Kidney epithelial cell (primary cell): ENCODE measurements at regions not wholly inside any gene's neighbourhood (a gene's known extent, or its start where the extent isn't known, plus 50 kb on each side); places are given as distances from the start of the nearest gene placed in this dataset.

Experiments
- DNase-seq: peaks from one replicate; pipeline ENCODE4 v3.0.0-alpha.2; 2010; ENCODE audit warnings: low read depth
- H3K27me3 ChIP-seq: 2 replicates; pipeline ENCODE4 v1.6.0; 2011; ENCODE audit warnings: low read length; ENCODE audit not compliant: control insufficient read depth, insufficient read depth
- H3K36me3 ChIP-seq: 2 replicates; pipeline ENCODE4 v1.5.1; 2011; ENCODE audit warnings: low read length; ENCODE audit not compliant: control insufficient read depth, insufficient read depth
- H3K4me3 ChIP-seq: 2 replicates; pipeline ENCODE4 v1.5.1; 2011; ENCODE audit warnings: low read depth, mild to moderate bottlenecking, control low read depth, low read length
- TF ChIP-seq, protein P1 (sequence below): IDR thresholded peaks from 2 replicates; pipeline ENCODE4 v1.5.1; 2011; ENCODE audit warnings: mild to moderate bottlenecking, moderate library complexity, low read length, control low read depth, inconsistent platforms; ENCODE audit not compliant: insufficient read depth, poor library complexity, severe bottlenecking

DNA sequence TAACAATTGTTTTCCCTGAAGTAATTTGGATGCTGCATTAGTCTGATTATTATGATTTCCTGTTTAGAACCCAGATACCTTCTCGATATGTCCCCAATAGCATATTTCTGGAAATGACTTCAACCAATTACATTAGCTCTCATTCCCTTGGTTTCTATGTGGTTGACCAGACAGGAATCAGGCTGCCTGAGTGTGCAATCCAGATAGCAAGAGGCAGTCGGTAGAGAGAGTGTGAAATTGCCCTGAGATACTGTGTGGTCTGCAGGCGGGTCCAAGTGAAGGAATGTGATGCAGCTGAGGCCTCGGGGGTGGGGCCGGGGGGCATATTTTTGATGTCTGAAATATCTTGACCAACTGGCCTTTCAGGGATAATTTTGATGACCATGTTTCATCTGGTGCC lies 143.9 kb upstream of the ITGA6 start:
- Histone ChIP-seq H3K4me3 (no peak overlapping the region), H3K36me3 (no peaks in the 10 kb centered on the region), H3K27me3 (no peaks in the 10 kb centered on the region)
- DNase-seq: no peak
- TF ChIP-seq, protein P1, sequence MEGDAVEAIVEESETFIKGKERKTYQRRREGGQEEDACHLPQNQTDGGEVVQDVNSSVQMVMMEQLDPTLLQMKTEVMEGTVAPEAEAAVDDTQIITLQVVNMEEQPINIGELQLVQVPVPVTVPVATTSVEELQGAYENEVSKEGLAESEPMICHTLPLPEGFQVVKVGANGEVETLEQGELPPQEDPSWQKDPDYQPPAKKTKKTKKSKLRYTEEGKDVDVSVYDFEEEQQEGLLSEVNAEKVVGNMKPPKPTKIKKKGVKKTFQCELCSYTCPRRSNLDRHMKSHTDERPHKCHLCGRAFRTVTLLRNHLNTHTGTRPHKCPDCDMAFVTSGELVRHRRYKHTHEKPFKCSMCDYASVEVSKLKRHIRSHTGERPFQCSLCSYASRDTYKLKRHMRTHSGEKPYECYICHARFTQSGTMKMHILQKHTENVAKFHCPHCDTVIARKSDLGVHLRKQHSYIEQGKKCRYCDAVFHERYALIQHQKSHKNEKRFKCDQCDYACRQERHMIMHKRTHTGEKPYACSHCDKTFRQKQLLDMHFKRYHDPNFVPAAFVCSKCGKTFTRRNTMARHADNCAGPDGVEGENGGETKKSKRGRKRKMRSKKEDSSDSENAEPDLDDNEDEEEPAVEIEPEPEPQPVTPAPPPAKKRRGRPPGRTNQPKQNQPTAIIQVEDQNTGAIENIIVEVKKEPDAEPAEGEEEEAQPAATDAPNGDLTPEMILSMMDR: no peak

DNA sequence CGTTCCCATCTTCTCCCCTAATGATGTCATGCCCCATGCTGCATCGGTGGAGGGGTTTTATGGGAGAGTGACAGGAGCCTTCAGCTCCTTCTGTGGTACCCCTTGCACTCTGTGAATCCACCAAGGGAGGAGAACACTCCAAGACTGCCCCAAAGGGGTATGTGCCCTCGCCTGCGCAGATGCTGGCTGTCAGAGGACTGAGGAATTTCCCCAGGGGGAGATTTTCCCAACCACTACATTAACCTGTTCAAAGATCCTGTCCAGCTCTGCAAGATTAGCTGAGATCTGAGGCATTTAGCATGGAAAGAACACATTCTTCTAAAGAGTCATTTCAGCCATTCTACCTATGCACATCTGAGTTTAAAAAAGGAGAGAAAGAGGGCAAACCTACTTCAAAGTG lies 143.2 kb upstream of the ITGA6 start:
- H3K36me3 ChIP-seq: no peaks in the 10 kb centered on the region
- DNase-seq: no peak
- H3K4me3 ChIP-seq: no peak overlapping the region
- H3K27me3 ChIP-seq: no peaks in the 10 kb centered on the region
- TF ChIP-seq, protein P1: no peak

DNA sequence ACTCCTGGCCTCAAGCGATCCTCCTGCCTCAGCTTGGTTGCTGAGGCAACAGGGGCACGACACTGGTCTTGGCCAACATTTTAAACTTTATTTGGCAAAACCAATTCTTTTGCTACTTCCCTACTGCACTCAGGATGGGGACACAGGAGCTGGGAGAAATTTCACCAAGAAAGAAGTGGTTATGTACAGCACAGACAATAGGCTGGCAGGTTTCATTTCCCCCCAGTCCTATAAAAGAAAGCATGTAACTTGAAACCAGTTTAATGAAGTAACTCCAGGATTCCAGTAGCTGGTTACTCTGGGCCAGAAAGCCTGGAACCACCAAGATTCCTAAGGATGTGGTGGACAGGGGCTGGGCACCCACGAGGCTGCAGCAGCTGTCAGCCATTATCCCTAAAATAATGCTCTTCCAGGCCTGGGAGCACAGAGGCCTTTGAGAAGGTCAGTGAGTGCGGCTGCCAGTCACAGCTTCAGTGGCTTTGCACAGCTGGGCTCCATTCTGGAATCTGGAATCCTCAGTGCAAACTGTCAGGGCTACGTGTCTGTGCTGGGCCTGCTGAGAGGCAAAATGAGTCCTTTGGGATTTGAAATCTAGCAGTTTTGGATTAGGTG lies 142.3 kb upstream of the ITGA6 start:
- no peaks in the 10 kb centered on the region for H3K27me3 ChIP-seq
- DNase-seq: no peak
- TF ChIP-seq, protein P1: no peak
- H3K4me3 ChIP-seq: no peak overlapping the region
- no peaks in the 10 kb centered on the region for H3K36me3 ChIP-seq

DNA sequence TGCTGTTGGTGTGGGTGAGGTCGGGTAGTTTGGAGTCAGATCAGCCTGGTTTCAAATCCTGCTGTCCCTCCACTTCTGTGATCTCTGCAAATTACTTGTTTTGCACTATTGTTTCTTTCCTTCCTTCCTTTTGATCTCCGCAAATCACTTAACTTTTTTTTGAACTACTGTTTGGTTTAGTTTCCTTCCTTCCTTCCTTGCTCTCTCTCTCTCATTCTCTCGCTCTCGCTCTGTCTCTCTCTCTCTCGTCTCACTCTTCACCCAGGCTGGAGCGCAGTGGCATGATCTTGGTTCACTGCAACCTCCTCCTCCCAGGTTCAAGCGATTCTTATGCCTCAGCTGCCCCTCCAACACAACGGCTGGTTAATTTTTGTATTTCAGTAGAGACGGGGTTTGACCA lies 141.6 kb upstream of the ITGA6 start:
- Histone ChIP-seq H3K27me3 (no peaks in the 10 kb centered on the region), H3K36me3 (no peaks in the 10 kb centered on the region), H3K4me3 (no peak overlapping the region)
- TF ChIP-seq, protein P1: no peak
- no peak for DNase-seq

DNA sequence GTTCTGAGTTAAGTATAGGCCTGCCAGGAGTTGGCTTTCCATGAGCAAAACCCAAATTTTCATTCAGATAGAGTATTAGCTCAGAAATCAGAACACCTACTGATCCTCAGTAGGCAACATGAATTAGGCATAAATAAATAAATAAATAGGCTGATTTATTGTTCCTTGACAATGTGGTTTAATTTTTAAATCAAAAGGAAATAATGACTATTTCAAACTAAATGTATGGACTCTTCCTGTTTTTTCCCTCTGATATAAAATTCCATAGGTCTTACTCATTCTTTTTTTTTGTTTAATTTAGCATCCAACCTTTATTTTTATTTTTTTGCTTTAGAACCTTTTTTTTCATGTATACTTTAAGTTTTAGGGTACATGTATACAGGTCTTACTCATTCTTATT lies 140.2 kb upstream of the ITGA6 start:
- no peak overlapping the region for H3K4me3 ChIP-seq
- no peak for DNase-seq
- H3K36me3 ChIP-seq: no peaks in the 10 kb centered on the region
- H3K27me3 ChIP-seq: no peaks in the 10 kb centered on the region
- TF ChIP-seq, protein P1: no peak

DNA sequence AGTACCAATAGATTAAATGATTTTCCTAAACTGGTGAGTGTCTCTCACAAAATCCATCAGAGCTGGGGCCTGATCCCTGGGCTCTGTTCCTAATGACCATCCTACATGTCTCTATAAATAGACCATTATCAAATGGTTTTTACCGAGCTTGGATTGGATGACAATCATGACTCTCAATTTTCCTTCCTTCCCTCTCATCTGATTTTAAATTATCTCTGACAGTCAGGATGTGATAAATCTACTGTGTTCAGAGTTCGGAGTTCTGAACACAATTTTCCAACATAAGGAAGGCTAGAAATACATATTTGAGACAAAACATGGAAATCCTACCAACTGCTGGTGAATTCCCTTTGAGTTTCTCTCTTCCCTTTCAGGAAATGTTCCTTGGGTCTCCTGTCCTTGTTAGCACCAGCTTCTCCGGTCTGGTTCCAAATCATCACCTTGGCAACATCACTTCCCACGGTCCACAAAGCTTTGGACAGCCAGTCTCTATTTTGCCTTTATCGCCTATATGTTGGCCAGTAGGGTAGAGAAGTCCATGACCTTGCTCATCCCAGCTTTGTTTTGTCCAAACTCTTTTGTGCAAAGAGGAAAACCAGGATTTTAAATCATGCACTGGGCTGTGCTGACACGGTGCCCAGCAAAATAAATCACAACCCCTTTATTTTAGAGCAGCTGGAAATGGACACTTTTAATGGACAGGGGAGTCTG lies 139.6 kb upstream of the ITGA6 start:
- no peaks in the 10 kb centered on the region for H3K27me3 ChIP-seq
- TF ChIP-seq, protein P1: no peak
- H3K4me3 ChIP-seq: no peak overlapping the region
- H3K36me3 ChIP-seq: no peaks in the 10 kb centered on the region
- DNase-seq: no peak
